Panc1 (cell line): ENCODE measurements at regions not wholly inside any gene's neighbourhood (a gene's known extent, or its start where the extent isn't known, plus 50 kb on each side); places are given as distances from the start of the nearest gene placed in this dataset.

Experiments
- ATAC-seq: fragments of 200-7000 bp; cut with Tn5 transposase; 2 replicates; pipeline ENCODE4 v1.9.1; 2020; ENCODE audit warnings: mild to moderate bottlenecking, moderate library complexity
- BruUV-seq: library from RNA; stranded (reverse); fragments of 400-500 nt; replicated peaks from 2 replicates; lab custom pipeline; 2021; lab: Mats Ljungman, UMichigan
- CTCF ChIA-PET: fragments of 300-600 bp; sonication (Branson Sonifier 250); formaldehyde crosslinking; loops from one replicate; lab custom pipeline; 2022; ENCODE audit warnings: antibody characterized with exemption; lab: Charles Lee
- POLR2A ChIA-PET: fragments of 300-600 bp; sonication (Branson Sonifier 250); formaldehyde crosslinking; loops from one replicate; lab custom pipeline; 2022; ENCODE audit warnings: antibody characterized with exemption; lab: Charles Lee
- DNase-seq: peaks from one replicate; pipeline ENCODE4 v3.0.0-alpha.2; 2010; ENCODE audit warnings: low read depth, low spot score
- H3K27ac ChIP-seq: 2 replicates; pipeline ENCODE4 v1.5.1; 2011; ENCODE audit warnings: mild to moderate bottlenecking, low read length, inconsistent platforms
- H3K27me3 ChIP-seq: fragments of 200-500 bp; sonication (Bioruptor generic); 2 replicates; pipeline ENCODE4 v1.6.0; 2014; ENCODE audit warnings: low read length, inconsistent platforms; ENCODE audit not compliant: control insufficient read depth, insufficient read depth
- H3K36me3 ChIP-seq: fragments of 200-500 bp; sonication (Bioruptor generic); 2 replicates; pipeline ENCODE4 v1.5.1; 2014; ENCODE audit warnings: inconsistent platforms, mild to moderate bottlenecking, low read length, moderate library complexity; ENCODE audit not compliant: control insufficient read depth, insufficient read depth
- H3K4me1 ChIP-seq: 2 replicates; pipeline ENCODE4 v1.5.1; 2011; ENCODE audit warnings: inconsistent platforms, mild to moderate bottlenecking, low read length, moderate library complexity; ENCODE audit not compliant: control insufficient read depth, insufficient read depth
- H3K4me3 ChIP-seq, 2 experiments: 2 replicates each; pipeline ENCODE4 v1.5.1; 2011 to 2012; ENCODE audit warnings: low read depth in 2 of 2, low read length in 2 of 2, mild to moderate bottlenecking in 2 of 2, inconsistent platforms in 1 of 2, moderate library complexity in 1 of 2
- H3K9me3 ChIP-seq: fragments of 200-500 bp; sonication (Bioruptor generic); 2 replicates; pipeline ENCODE4 v1.5.1; 2014; ENCODE audit warnings: low read depth, mild to moderate bottlenecking, inconsistent platforms, low read length, moderate library complexity; ENCODE audit not compliant: control insufficient read depth, insufficient read depth
- POLR2AphosphoS5 ChIP-seq: IDR thresholded peaks from 2 replicates; pipeline ENCODE4 v1.6.1; 2012; ENCODE audit warnings: mild to moderate bottlenecking, low read depth, low read length, moderate library complexity
- REST ChIP-seq, 2 experiments: IDR thresholded peaks; 2 replicates each; pipeline ENCODE4 v1.6.1; 2011 to 2012; ENCODE audit warnings: low read depth in 2 of 2, control low read depth in 1 of 2, low read length in 1 of 2, mild to moderate bottlenecking in 1 of 2, moderate library complexity in 1 of 2; ENCODE audit not compliant: insufficient read depth in 1 of 2
- SIN3A ChIP-seq: IDR thresholded peaks from 2 replicates; pipeline ENCODE4 v1.6.1; 2012; ENCODE audit warnings: low read depth, mild to moderate bottlenecking, low read length, moderate library complexity, borderline replicate concordance; ENCODE audit not compliant: insufficient read depth
- TCF7L2 ChIP-seq: IDR thresholded peaks from 2 replicates; pipeline ENCODE4 v1.6.1; 2011; ENCODE audit warnings: mild to moderate bottlenecking, low read depth, low read length, inconsistent platforms
- in situ Hi-C: cut with HindIII; loops from 2 replicates; pipeline ENCODE4 v1.10.0; 2016; ENCODE audit warnings: low sequenced_read_pairs, low pct_unique_long_range_greater_than_20kb
- intact Hi-C: fragments of 100-400 bp; cut with micrococcal nuclease; formaldehyde crosslinking; loops from one replicate; pipeline ENCODE4 v1.10.0; 2022; ENCODE audit not compliant: unreplicated experiment
- TF ChIP-seq, protein P1 (sequence below): fragments of 450-650 bp; IDR thresholded peaks from 2 replicates; pipeline ENCODE4 v1.5.1; 2017; ENCODE audit warnings: mild to moderate bottlenecking

DNA sequence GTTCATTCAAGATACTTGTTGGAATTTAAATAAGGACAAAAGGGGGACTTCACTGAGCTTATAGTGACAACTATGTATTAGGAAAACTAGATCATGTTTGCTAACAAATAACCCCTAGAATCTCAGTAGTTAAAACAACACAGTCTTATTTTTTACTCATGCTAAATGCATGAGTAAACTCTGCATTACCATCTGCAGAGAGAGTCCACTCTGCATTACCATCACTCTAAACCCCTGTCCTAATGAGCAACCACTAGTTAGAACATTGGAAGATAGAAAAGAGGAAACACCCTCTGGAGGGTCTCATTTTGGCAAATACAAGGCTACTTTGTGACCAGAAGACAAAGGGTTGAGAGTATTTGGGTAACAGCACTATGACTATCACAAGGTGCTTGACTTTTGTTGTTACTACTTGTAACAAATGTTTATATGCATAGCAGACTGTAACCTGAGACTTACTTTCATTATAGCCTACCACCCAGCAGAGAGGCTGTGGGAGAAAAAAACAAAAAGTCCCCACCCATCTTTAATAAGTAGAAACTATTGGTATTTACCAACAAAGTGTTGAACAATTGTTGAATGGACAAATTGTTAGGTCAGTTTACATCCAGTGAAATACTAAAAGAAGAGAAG lies 99.1 kb downstream of the OXSM start:
- no peaks in the 10 kb centered on the region for H3K36me3 ChIP-seq
- POLR2A ChIA-PET: no interaction called here
- intact Hi-C loops: no loop called here
- in situ Hi-C loops: no loop called here
- no peaks in the 10 kb centered on the region for H3K27me3 ChIP-seq
- BruUV-seq: no TSS peak
- no peak overlapping the region for H3K27ac ChIP-seq
- no peaks in the 10 kb centered on the region for H3K4me1 ChIP-seq
- no peak for ATAC-seq
- no peak overlapping the region for H3K4me3 ChIP-seq
- no peak for DNase-seq
- CTCF ChIA-PET: no interaction called here
- TF ChIP-seq, protein P1, sequence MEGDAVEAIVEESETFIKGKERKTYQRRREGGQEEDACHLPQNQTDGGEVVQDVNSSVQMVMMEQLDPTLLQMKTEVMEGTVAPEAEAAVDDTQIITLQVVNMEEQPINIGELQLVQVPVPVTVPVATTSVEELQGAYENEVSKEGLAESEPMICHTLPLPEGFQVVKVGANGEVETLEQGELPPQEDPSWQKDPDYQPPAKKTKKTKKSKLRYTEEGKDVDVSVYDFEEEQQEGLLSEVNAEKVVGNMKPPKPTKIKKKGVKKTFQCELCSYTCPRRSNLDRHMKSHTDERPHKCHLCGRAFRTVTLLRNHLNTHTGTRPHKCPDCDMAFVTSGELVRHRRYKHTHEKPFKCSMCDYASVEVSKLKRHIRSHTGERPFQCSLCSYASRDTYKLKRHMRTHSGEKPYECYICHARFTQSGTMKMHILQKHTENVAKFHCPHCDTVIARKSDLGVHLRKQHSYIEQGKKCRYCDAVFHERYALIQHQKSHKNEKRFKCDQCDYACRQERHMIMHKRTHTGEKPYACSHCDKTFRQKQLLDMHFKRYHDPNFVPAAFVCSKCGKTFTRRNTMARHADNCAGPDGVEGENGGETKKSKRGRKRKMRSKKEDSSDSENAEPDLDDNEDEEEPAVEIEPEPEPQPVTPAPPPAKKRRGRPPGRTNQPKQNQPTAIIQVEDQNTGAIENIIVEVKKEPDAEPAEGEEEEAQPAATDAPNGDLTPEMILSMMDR: no peak
- no peak for TF ChIP-seq POLR2AphosphoS5
- no peak for TF ChIP-seq SIN3A
- TF ChIP-seq REST (IDR thresholded peaks at IDR 0.05; ENCODE audit: insufficient read depth in 1 of 2, low read depth in 2 of 2, low read length in 1 of 2): no peak
- TF ChIP-seq TCF7L2: no peak
- H3K9me3 ChIP-seq: no peaks in the 10 kb centered on the region

DNA sequence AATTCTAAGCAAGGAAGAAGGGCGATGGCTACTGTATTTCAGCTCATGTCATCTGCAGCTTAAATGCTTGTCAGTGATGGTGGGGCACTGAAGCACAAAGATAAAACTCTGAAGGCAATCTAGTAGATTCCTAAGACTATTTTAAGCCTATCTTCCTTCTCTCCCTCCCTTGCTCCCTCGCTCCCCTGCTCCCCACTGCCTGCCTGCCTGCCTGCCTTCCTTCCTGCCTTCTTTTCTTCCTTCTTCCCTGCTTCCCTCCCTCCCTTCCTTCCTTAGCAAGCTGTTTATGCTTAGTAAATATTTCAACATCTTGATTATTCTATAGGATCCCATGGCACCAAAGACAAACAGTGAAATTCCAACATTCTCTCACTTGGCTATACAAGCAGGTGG lies 99.6 kb downstream of the OXSM start:
- Histone ChIP-seq H3K4me1 (no peaks in the 10 kb centered on the region), H3K36me3 (no peaks in the 10 kb centered on the region), H3K4me3 (no peak overlapping the region), H3K27me3 (no peaks in the 10 kb centered on the region), H3K27ac (no peak overlapping the region), H3K9me3 (no peaks in the 10 kb centered on the region)
- no peak for TF ChIP-seq SIN3A
- intact Hi-C loops: no loop called here
- ChIA-PET POLR2A (no interaction called here), CTCF (no interaction called here)
- DNase-seq: no peak
- ATAC-seq: no peak
- BruUV-seq: no TSS peak
- in situ Hi-C loops: no loop called here

GRCh38 chr3:25894101-25894500 lies 104.2 kb downstream of the OXSM start:
- CTCF ChIA-PET: no interaction called here
- no peak for ATAC-seq

More at GRCh38 chr3:25894101-25894500, 104.2 kb downstream of the OXSM start:
- Histone ChIP-seq H3K27ac (no peak overlapping the region), H3K9me3 (no peaks in the 10 kb centered on the region), H3K4me1 (no peaks in the 10 kb centered on the region), H3K36me3 (no peaks in the 10 kb centered on the region), H3K4me3 (no peak overlapping the region), H3K27me3 (no peaks in the 10 kb centered on the region)
- POLR2A ChIA-PET: no interaction called here
- in situ Hi-C loops (no loop called here), intact Hi-C loops (no loop called here)
- no peak for DNase-seq
- no TSS peak for BruUV-seq
- TF ChIP-seq REST (IDR thresholded peaks at IDR 0.05; ENCODE audit: insufficient read depth in 1 of 2, low read depth in 2 of 2, low read length in 1 of 2) (no peak), SIN3A (no peak), TCF7L2 (no peak)
